K562 (cell line): ENCODE measurements at regions not wholly inside any gene's neighbourhood (a gene's known extent, or its start where the extent isn't known, plus 50 kb on each side); places are given as distances from the start of the nearest gene placed in this dataset.

Experiments
- ATAC-seq: fragments of 200-7000 bp; cut with Tn5 transposase; 3 replicates; pipeline ENCODE4 v1.9.1; 2020; ENCODE audit warnings: moderate library complexity
- BruUV-seq: library from RNA; stranded (reverse); fragments of 400-500 nt; replicated peaks from 2 replicates; lab custom pipeline; 2021; lab: Mats Ljungman, UMichigan
- CTCF ChIA-PET: fragments of 300-600 bp; formaldehyde crosslinking; extraction: SDS; loops from one replicate; lab custom pipeline; 2021; ENCODE audit warnings: low intra/inter-chr PET ratio; lab: Yijun Ruan, JAX
- POLR2A ChIA-PET: fragments of 300-600, 350-650 bp; sonication (Branson Sonifier 250); formaldehyde crosslinking; extraction: SDS; loops from one replicate; lab custom pipeline; 2021; ENCODE audit warnings: antibody characterized with exemption, inconsistent platforms; lab: Yijun Ruan, JAX
- DNase-seq, 4 experiments: peaks; one replicate each; pipeline versions ENCODE4 v3.0.0 to v3.0.0-alpha.2; 2011 to 2018; ENCODE audit warnings: low spot score in 3 of 4, mixed read lengths in 3 of 4; ENCODE audit errors: extremely low read depth in 1 of 4
- FAIRE-seq: peaks from 2 replicates; lab custom pipeline; 2011; peaks lifted over from hg19 to GRCh38; lab: Jason Lieb, UNC
- H2AFZ ChIP-seq: 2 replicates; pipeline ENCODE4 v1.6.0; 2011; ENCODE audit warnings: low read depth, low read length, control low read depth, inconsistent platforms
- H3K27ac ChIP-seq: fragments of 200-600 bp; 3 replicates; pipeline ENCODE4 v1.8.0; 2011; ENCODE audit warnings: low read depth, mild to moderate bottlenecking, control low read depth, inconsistent platforms, low read length, moderate library complexity, mixed read lengths; ENCODE audit errors: extremely low read depth
- H3K27me3 ChIP-seq, 2 experiments: fragments of 300-600 bp in 1 of 2; 2 replicates in 1 of 2; 3 replicates in 1 of 2; pipeline versions ENCODE4 v1.6.0 to v1.8.0; 2011; ENCODE audit warnings: inconsistent platforms in 2 of 2, low read length in 2 of 2, mild to moderate bottlenecking in 1 of 2, mixed read lengths in 1 of 2, moderate library complexity in 1 of 2; ENCODE audit not compliant: control insufficient read depth in 2 of 2, insufficient read depth in 2 of 2
- H3K36me3 ChIP-seq: fragments of 300-600 bp; 3 replicates; pipeline ENCODE4 v1.8.0; 2011; ENCODE audit warnings: mild to moderate bottlenecking, low read length, inconsistent platforms; ENCODE audit not compliant: control insufficient read depth, insufficient read depth
- H3K4me1 ChIP-seq, 2 experiments: fragments of 200-600 bp in 1 of 2; replicated peaks in 1 of 2; 2 replicates in 1 of 2; 3 replicates in 1 of 2; pipeline versions ENCODE4 v1.5.1 to v1.8.0; 2011; ENCODE audit warnings: inconsistent platforms in 2 of 2, low read length in 2 of 2, mild to moderate bottlenecking in 1 of 2, mixed read lengths in 1 of 2, moderate library complexity in 1 of 2; ENCODE audit not compliant: control insufficient read depth in 2 of 2, insufficient read depth in 2 of 2
- H3K4me2 ChIP-seq: 2 replicates; pipeline ENCODE4 v1.6.1; 2011; ENCODE audit warnings: low read length, control low read depth, inconsistent platforms, mixed read lengths; ENCODE audit not compliant: insufficient read depth
- H3K4me3 ChIP-seq: fragments of 200-600 bp; sonication (generic), shearing (Covaris generic); 2 replicates; pipeline ENCODE4 v1.5.1; 2016; ENCODE audit warnings: control low read depth, inconsistent platforms
- H3K79me2 ChIP-seq: fragments of 200-600 bp; 3 replicates; pipeline ENCODE4 v1.8.0; 2011; ENCODE audit warnings: low read length, inconsistent platforms; ENCODE audit not compliant: control insufficient read depth, insufficient read depth
- H3K9ac ChIP-seq, 2 experiments: 2 replicates each; pipeline versions ENCODE4 v1.6.0 to v1.6.1; 2011; ENCODE audit warnings: low read depth in 2 of 2, low read length in 2 of 2, control low read depth in 1 of 2, inconsistent platforms in 1 of 2, mild to moderate bottlenecking in 1 of 2, mixed read lengths in 1 of 2; ENCODE audit not compliant: insufficient read depth in 1 of 2
- H3K9me1 ChIP-seq: one replicate; pipeline ENCODE4 v1.6.0; 2011; ENCODE audit warnings: inconsistent platforms, mild to moderate bottlenecking, low read length, moderate library complexity; ENCODE audit not compliant: control insufficient read depth, insufficient read depth
- H3K9me3 ChIP-seq: replicated peaks from 2 replicates; pipeline ENCODE4 v1.5.1; 2011; ENCODE audit warnings: low read depth, low read length, inconsistent platforms; ENCODE audit not compliant: control insufficient read depth, insufficient read depth
- H4K20me1 ChIP-seq: replicated peaks from 2 replicates; pipeline ENCODE4 v1.6.1; 2011; ENCODE audit warnings: low read length, inconsistent platforms, mixed read lengths; ENCODE audit not compliant: control insufficient read depth, insufficient read depth
- SIN3A ChIP-seq, 2 experiments: fragments of 150-350 bp in 1 of 2; IDR thresholded peaks; 2 replicates each; pipeline ENCODE4 v1.6.1; 2011 to 2016; ENCODE audit warnings: borderline replicate concordance in 2 of 2, low read depth in 2 of 2, low read length in 2 of 2, mild to moderate bottlenecking in 2 of 2, moderate library complexity in 2 of 2; ENCODE audit not compliant: control insufficient read depth in 1 of 2
- SMAD4 ChIP-seq: fragments of 250-450 bp; sonication (Bioruptor Pico); conservative IDR thresholded peaks from 2 replicates; pipeline ENCODE4 v1.8.0; 2021; ENCODE audit warnings: inconsistent platforms, mild to moderate bottlenecking, moderate library complexity
- WGBS: fragments of 100-300 bp; shearing (Covaris generic); methylation state at CpG from one replicate; pipeline ENCODE4 v1.1.6; 2016; ENCODE audit warnings: low coverage, mixed read lengths; ENCODE audit not compliant: insufficient coverage; ENCODE audit errors: missing lambda C conversion rate; 5-methylcytosine and 5-hydroxymethylcytosine counted together
- in situ Hi-C: fragments of 300-500 bp; cut with MboI; formaldehyde crosslinking; loops from 4 replicates; pipeline ENCODE4 v1.15.0; 2018; ENCODE audit warnings: inconsistent platforms, mixed read lengths
- intact Hi-C: fragments of 100-400 bp; cut with micrococcal nuclease; formaldehyde crosslinking; loops from 2 replicates; pipeline ENCODE4 v1.14.2; 2022
- TF ChIP-seq, protein P1 (sequence below): sonication (generic); formaldehyde crosslinking; IDR thresholded peaks from 2 replicates; pipeline ENCODE4 v1.8.0; 2022; ENCODE audit warnings: mild to moderate bottlenecking, missing genetic modification reagents

DNA sequence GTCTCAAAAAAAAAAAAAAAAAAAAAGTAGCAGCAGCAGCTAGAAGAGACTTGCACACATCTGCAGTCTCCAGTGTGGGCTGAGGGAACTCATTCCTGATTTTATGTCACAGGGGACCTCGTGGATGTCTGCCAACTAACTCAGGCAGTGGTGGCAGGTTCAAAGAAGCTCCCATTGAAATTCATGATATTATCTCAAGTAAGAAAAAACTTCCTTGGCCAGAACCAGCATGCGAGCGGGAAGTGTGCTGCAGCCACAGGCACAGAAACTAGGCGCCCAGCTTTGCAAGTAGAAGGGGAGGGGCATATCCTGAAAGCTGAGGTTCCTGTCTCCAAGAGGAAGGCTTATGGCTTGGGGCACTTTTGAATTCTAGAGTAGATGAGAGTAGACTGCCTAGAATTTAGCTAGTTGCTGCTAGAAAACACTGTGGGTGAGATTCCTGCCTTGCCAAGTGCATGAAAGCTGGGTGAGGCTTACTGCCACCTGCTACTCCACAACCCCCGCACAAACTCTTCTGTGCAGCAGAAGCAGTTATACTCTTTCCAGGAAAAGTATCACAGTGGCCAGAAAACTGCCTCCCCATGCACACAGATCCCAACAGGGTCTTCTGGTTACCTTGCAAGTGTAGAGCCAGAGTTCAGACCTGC is 603.8 kb upstream of the CA10 start:
- no TSS peak for BruUV-seq
- ATAC-seq (no peak), DNase-seq (no peak), FAIRE-seq (no peak)
- no peaks in the 10 kb centered on the region for H3K9me1 ChIP-seq
- H2AFZ ChIP-seq, result no peak overlapping the region
- H3K4me3 ChIP-seq, result no peak overlapping the region
- no peaks in the 10 kb centered on the region for H3K79me2 ChIP-seq
- ChIA-PET CTCF (no interaction called here), POLR2A (interaction anchor here (0.7 kb wide), 1 partner anchor 235 kb away, joined by 3 read pairs; no protein-coding TSS in a partner anchor)
- WGBS, result 0% methylated on average over 4 of the region's 5 CpGs
- H3K9me3 ChIP-seq, result no peaks in the 10 kb centered on the region
- no peaks in the 10 kb centered on the region for H3K4me1 ChIP-seq
- no peak for TF ChIP-seq SIN3A (IDR thresholded peaks at IDR 0.05; ENCODE audit: borderline replicate concordance in 2 of 2, control insufficient read depth in 1 of 2, low read depth in 2 of 2, low read length in 2 of 2)
- no peak for TF ChIP-seq SMAD4 (CRISPR knock-in tag)
- TF ChIP-seq, protein P1, sequence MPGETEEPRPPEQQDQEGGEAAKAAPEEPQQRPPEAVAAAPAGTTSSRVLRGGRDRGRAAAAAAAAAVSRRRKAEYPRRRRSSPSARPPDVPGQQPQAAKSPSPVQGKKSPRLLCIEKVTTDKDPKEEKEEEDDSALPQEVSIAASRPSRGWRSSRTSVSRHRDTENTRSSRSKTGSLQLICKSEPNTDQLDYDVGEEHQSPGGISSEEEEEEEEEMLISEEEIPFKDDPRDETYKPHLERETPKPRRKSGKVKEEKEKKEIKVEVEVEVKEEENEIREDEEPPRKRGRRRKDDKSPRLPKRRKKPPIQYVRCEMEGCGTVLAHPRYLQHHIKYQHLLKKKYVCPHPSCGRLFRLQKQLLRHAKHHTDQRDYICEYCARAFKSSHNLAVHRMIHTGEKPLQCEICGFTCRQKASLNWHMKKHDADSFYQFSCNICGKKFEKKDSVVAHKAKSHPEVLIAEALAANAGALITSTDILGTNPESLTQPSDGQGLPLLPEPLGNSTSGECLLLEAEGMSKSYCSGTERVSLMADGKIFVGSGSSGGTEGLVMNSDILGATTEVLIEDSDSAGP, result no peak
- H3K27ac ChIP-seq, result no peak overlapping the region
- no peak overlapping the region for H3K9ac ChIP-seq
- no peaks in the 10 kb centered on the region for H3K27me3 ChIP-seq
- H3K36me3 ChIP-seq, result no peaks in the 10 kb centered on the region
- intact Hi-C loops, result no loop called here
- H4K20me1 ChIP-seq, result no peaks in the 10 kb centered on the region
- H3K4me2 ChIP-seq, result no peak overlapping the region
- in situ Hi-C loops, result no loop called here
